ENCODE measurements at regions not wholly inside any gene's neighbourhood (a gene's known extent, or its start where the extent isn't known, plus 50 kb on each side); places are given as distances from the start of the nearest gene placed in this dataset.
"Not testable (repeated sequence)": the region's sequence is repeated elsewhere in the genome, so short reads cannot be mapped to it uniquely, and the experiment has no call there.

DNA sequence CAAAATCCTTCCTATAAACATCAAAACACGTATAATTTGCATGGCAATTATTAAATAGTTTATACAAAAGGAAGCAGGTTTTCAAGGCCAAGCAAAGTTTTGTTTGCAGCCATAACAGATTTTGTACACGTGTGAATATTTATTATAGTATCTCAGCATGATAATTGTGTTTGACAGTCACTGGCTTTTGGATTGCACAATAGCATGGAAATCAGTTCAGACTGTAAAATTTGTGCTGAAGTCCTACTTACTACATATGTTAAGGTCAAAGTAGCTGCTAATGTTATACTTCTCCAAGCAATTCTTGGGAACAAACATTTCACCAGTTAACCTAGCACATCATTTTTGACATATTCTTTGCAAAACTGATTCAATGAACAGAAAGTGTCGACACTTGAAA, 287.6 kb upstream of the POM121L12 start:
- Mint-ChIP-seq H3K9me3 (ENCODE audit: unreplicated experiment) (no peaks in the 10 kb centered on the region), H3K4me3 (ENCODE audit: unreplicated experiment) (no peak overlapping the region), H3K36me3 (ENCODE audit: low read depth, unreplicated experiment) (no peaks in the 10 kb centered on the region), H3K27ac (ENCODE audit: unreplicated experiment) (no peak overlapping the region), H3K4me1 (ENCODE audit: low read depth, unreplicated experiment) (no peaks in the 10 kb centered on the region), H3K27me3 (ENCODE audit: low read depth, unreplicated experiment) (peaks cover 2% of the 10 kb centered on the region)
- Histone ChIP-seq H3K27ac (ENCODE audit: low read depth, low read length) (no peak overlapping the region), H3K4me1 (ENCODE audit: insufficient read depth, low read length) (no peaks in the 10 kb centered on the region), H3K9me3 (ENCODE audit: insufficient read depth, low read depth, low read length) (no peaks in the 10 kb centered on the region), H3K36me3 (ENCODE audit: insufficient read depth, low read length) (no peaks in the 10 kb centered on the region), H2AFZ (ENCODE audit: low read depth, low read length) (no peak overlapping the region), H3K9ac (ENCODE audit: low read length) (no peak overlapping the region), H3K4me3 (ENCODE audit: insufficient read depth, low read depth, low read length) (no peak overlapping the region), H3K4me2 (ENCODE audit: low read length) (no peak overlapping the region), H3K79me2 (ENCODE audit: insufficient read depth, low read length) (no peaks in the 10 kb centered on the region), H3K27me3 (ENCODE audit: insufficient read depth, low read length) (no peaks in the 10 kb centered on the region), H4K20me1 (ENCODE audit: insufficient read depth, low read length) (no peaks in the 10 kb centered on the region)
- TF ChIP-seq, protein P1, sequence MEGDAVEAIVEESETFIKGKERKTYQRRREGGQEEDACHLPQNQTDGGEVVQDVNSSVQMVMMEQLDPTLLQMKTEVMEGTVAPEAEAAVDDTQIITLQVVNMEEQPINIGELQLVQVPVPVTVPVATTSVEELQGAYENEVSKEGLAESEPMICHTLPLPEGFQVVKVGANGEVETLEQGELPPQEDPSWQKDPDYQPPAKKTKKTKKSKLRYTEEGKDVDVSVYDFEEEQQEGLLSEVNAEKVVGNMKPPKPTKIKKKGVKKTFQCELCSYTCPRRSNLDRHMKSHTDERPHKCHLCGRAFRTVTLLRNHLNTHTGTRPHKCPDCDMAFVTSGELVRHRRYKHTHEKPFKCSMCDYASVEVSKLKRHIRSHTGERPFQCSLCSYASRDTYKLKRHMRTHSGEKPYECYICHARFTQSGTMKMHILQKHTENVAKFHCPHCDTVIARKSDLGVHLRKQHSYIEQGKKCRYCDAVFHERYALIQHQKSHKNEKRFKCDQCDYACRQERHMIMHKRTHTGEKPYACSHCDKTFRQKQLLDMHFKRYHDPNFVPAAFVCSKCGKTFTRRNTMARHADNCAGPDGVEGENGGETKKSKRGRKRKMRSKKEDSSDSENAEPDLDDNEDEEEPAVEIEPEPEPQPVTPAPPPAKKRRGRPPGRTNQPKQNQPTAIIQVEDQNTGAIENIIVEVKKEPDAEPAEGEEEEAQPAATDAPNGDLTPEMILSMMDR (IDR thresholded peaks at IDR 0.05; ENCODE audit: insufficient read depth, low read depth, low read length) = no peak
- TF ChIP-seq EZH2 (IDR thresholded peaks at IDR 0.05; ENCODE audit: insufficient read depth, low read length) = no peak
- FAIRE-seq (no peak), DNase-seq (ENCODE audit: low read depth) (no peak)

DNA sequence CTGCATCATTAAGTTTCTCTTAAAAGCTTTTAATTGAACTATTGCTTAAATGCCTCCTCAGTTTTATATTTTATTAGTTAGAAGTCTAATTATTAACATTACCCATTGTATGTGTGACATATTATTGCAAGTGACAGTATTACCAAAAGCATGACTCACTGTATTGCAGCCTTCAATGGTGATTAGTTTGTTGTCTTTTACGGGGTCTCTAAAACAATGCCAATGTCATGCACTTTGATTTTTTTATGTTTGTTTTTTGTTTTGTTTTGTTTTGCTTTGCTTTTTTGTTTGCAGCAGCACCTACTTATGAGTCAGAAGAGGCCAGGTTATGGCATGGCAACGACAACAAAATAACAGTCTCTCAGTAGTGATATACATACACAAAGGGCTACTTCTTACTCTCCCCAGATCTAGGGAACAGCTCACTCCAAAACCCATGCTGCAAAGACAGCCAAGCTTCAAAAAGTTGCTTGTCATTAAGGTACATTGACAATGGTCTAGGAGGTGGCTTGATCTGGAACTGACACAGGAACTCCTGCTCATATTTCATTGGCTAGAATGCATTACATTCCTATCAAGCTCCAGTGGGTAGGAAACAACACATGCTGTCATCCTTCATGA, 293.7 kb upstream of the POM121L12 start:
- H3K4me1 ChIP-seq (ENCODE audit: insufficient read depth, low read length) = no peaks in the 10 kb centered on the region
- no peak for FAIRE-seq
- no peak overlapping the region for H2AFZ ChIP-seq (ENCODE audit: low read depth, low read length)
- H3K27me3 ChIP-seq (ENCODE audit: insufficient read depth, low read length) = no peaks in the 10 kb centered on the region
- H3K79me2 ChIP-seq (ENCODE audit: insufficient read depth, low read length) = no peaks in the 10 kb centered on the region
- H3K9me3 ChIP-seq (ENCODE audit: insufficient read depth, low read depth, low read length) = no peaks in the 10 kb centered on the region
- no peak for TF ChIP-seq EZH2 (IDR thresholded peaks at IDR 0.05; ENCODE audit: insufficient read depth, low read length)
- TF ChIP-seq, protein P1 (IDR thresholded peaks at IDR 0.05; ENCODE audit: insufficient read depth, low read depth, low read length) = no peak
- no peak overlapping the region for H3K4me2 ChIP-seq (ENCODE audit: low read length)
- no peaks in the 10 kb centered on the region for H3K36me3 ChIP-seq (ENCODE audit: insufficient read depth, low read length)
- Mint-ChIP-seq H3K4me3 (ENCODE audit: unreplicated experiment) (no peak overlapping the region), H3K36me3 (ENCODE audit: low read depth, unreplicated experiment) (no peaks in the 10 kb centered on the region), H3K4me1 (ENCODE audit: low read depth, unreplicated experiment) (no peaks in the 10 kb centered on the region), H3K27me3 (ENCODE audit: low read depth, unreplicated experiment) (peaks cover 2% of the 10 kb centered on the region), H3K27ac (ENCODE audit: unreplicated experiment) (no peak overlapping the region), H3K9me3 (ENCODE audit: unreplicated experiment) (no peaks in the 10 kb centered on the region)
- no peaks in the 10 kb centered on the region for H4K20me1 ChIP-seq (ENCODE audit: insufficient read depth, low read length)
- no peak overlapping the region for H3K4me3 ChIP-seq (ENCODE audit: insufficient read depth, low read depth, low read length)
- no peak for DNase-seq (ENCODE audit: low read depth)
- H3K27ac ChIP-seq (ENCODE audit: low read depth, low read length) = no peak overlapping the region
- H3K9ac ChIP-seq (ENCODE audit: low read length) = no peak overlapping the region

DNA sequence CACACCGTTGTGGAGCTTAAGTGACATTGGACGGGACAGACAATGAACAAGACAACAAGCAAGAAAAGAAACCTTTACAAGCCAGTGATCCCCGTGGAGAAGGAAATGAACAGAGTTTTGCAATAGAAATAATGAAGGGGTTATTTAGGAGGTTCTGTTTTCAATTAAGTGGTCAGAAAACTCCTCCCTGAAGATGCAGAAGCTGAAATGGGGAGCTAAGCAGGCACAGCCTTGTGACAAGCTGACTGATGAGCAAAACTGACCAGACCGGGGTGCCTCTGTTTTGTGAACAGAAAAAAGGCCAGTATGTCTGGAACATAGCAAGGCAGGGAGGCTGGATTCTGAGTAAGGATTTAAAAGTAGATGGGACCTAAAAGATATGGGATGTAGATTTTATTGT, 299.8 kb upstream of the POM121L12 start:
- DNase-seq (ENCODE audit: low read depth) (no peak), FAIRE-seq (no peak)
- H3K9ac ChIP-seq (ENCODE audit: low read length) = no peak overlapping the region
- Mint-ChIP-seq H3K27ac (ENCODE audit: unreplicated experiment) (no peak overlapping the region), H3K27me3 (ENCODE audit: low read depth, unreplicated experiment) (no peaks in the 10 kb centered on the region), H3K4me1 (ENCODE audit: low read depth, unreplicated experiment) (no peaks in the 10 kb centered on the region), H3K4me3 (ENCODE audit: unreplicated experiment) (no peak overlapping the region), H3K36me3 (ENCODE audit: low read depth, unreplicated experiment) (no peaks in the 10 kb centered on the region), H3K9me3 (ENCODE audit: unreplicated experiment) (no peaks in the 10 kb centered on the region)
- no peak overlapping the region for H3K4me3 ChIP-seq (ENCODE audit: insufficient read depth, low read depth, low read length)
- H3K9me3 ChIP-seq (ENCODE audit: insufficient read depth, low read depth, low read length) = no peaks in the 10 kb centered on the region
- no peak for TF ChIP-seq EZH2 (IDR thresholded peaks at IDR 0.05; ENCODE audit: insufficient read depth, low read length)
- TF ChIP-seq, protein P1 (IDR thresholded peaks at IDR 0.05; ENCODE audit: insufficient read depth, low read depth, low read length) = no peak
- H3K27me3 ChIP-seq (ENCODE audit: insufficient read depth, low read length) = no peaks in the 10 kb centered on the region
- no peaks in the 10 kb centered on the region for H3K36me3 ChIP-seq (ENCODE audit: insufficient read depth, low read length)
- H4K20me1 ChIP-seq (ENCODE audit: insufficient read depth, low read length) = no peaks in the 10 kb centered on the region
- H3K4me1 ChIP-seq (ENCODE audit: insufficient read depth, low read length) = no peaks in the 10 kb centered on the region
- H3K79me2 ChIP-seq (ENCODE audit: insufficient read depth, low read length) = no peaks in the 10 kb centered on the region
- H3K4me2 ChIP-seq (ENCODE audit: low read length) = no peak overlapping the region
- no peak overlapping the region for H2AFZ ChIP-seq (ENCODE audit: low read depth, low read length)
- no peak overlapping the region for H3K27ac ChIP-seq (ENCODE audit: low read depth, low read length)

DNA sequence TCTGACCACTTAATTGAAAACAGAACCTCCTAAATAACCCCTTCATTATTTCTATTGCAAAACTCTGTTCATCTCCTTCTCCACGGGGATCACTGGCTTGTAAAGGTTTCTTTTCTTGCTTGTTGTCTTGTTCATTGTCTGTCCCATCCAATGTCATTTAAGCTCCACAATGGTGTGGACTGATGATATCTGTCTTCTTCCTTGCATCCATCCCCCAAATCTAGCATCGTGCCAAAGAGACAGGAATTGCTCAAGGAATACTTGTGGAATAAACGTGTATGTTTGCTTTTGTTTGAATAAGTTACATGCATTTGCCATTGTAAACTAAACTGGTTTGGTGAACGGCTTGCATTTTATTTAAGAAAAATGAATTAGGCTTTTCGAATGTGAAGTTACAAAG, 306.8 kb upstream of the POM121L12 start:
- H3K36me3 Mint-ChIP-seq (ENCODE audit: low read depth, unreplicated experiment); H3K27me3 Mint-ChIP-seq (ENCODE audit: low read depth, unreplicated experiment); H2AFZ ChIP-seq (ENCODE audit: low read depth, low read length); H4K20me1 ChIP-seq (ENCODE audit: insufficient read depth, low read length); H3K4me3 Mint-ChIP-seq (ENCODE audit: unreplicated experiment); H3K27ac ChIP-seq (ENCODE audit: low read depth, low read length); H3K9me3 ChIP-seq (ENCODE audit: insufficient read depth, low read depth, low read length); H3K4me1 ChIP-seq (ENCODE audit: insufficient read depth, low read length); H3K4me1 Mint-ChIP-seq (ENCODE audit: low read depth, unreplicated experiment); H3K4me2 ChIP-seq (ENCODE audit: low read length); H3K9ac ChIP-seq (ENCODE audit: low read length); H3K36me3 ChIP-seq (ENCODE audit: insufficient read depth, low read length); H3K9me3 Mint-ChIP-seq (ENCODE audit: unreplicated experiment); FAIRE-seq; H3K4me3 ChIP-seq (ENCODE audit: insufficient read depth, low read depth, low read length); H3K79me2 ChIP-seq (ENCODE audit: insufficient read depth, low read length); H3K27me3 ChIP-seq (ENCODE audit: insufficient read depth, low read length); DNase-seq (ENCODE audit: low read depth); H3K27ac Mint-ChIP-seq (ENCODE audit: unreplicated experiment): not testable (repeated sequence)

Data from astrocyte (in vitro differentiated cells and primary cell).